ENCODE measurements at regions not wholly inside any gene's neighbourhood (a gene's known extent, or its start where the extent isn't known, plus 50 kb on each side); places are given as distances from the start of the nearest gene placed in this dataset.

GRCh38 chr14:58782011-58782410 is 144.2 kb downstream of the DACT1 start:
- no peaks in the 10 kb centered on the region for H3K9me2 ChIP-seq (ENCODE audit: insufficient read depth)
- ATAC-seq = no peak
- H3K27me3 ChIP-seq (ENCODE audit: insufficient read depth, low read length) = no peaks in the 10 kb centered on the region
- intact Hi-C loops (cut with micrococcal nuclease) = no loop called here
- no peaks in the 10 kb centered on the region for H3K36me3 ChIP-seq (ENCODE audit: control insufficient read depth in 1 of 2, insufficient read depth in 2 of 2, low read length in 2 of 2)
- H2AFZ ChIP-seq (ENCODE audit: low read depth, low read length, poor library complexity, severe bottlenecking) = no peak overlapping the region
- TF ChIP-seq ZFX (IDR thresholded peaks at IDR 0.05) = no peak
- no peak for TF ChIP-seq SIN3A (IDR thresholded peaks at IDR 0.05; ENCODE audit: low read depth)
- POLR2A ChIA-PET = no interaction called here
- H3K9me3 ChIP-seq (ENCODE audit: control insufficient read depth in 1 of 2, insufficient read depth in 1 of 2, low read depth in 1 of 2, low read length in 2 of 2) = no peaks in the 10 kb centered on the region
- no peaks in the 10 kb centered on the region for H4K20me1 ChIP-seq (ENCODE audit: insufficient read depth)
- H3K79me2 ChIP-seq (ENCODE audit: insufficient read depth, low read length) = no peaks in the 10 kb centered on the region
- DNase-seq (ENCODE audit: low read depth, low spot score) = no peak
- no peak overlapping the region for H3K27ac ChIP-seq (ENCODE audit: low read depth, low read length)
- RAD21 ChIA-PET (ENCODE audit: low non-redundant PET in 1 of 2, low total read pairs in 2 of 2, uncharacterized antibody in 2 of 2, unreplicated experiment in 2 of 2) = no interaction called here
- CTCF ChIA-PET = no interaction called here
- BruUV-seq (replicated peaks) = no TSS peak
- no peak overlapping the region for H3K4me2 ChIP-seq (ENCODE audit: low read length)
- H3K4me1 ChIP-seq (ENCODE audit: control insufficient read depth in 1 of 2, insufficient read depth in 2 of 2, low read length in 2 of 2) = no peaks in the 10 kb centered on the region
- no peak overlapping the region for H3K9ac ChIP-seq (ENCODE audit: low read length)
- H3K4me3 ChIP-seq (replicated peaks in 1 of 2; ENCODE audit: low read depth in 1 of 2, low read length in 2 of 2) = no peak overlapping the region

- POLR2A ChIA-PET = no interaction called here
- CTCF ChIA-PET = no interaction called here
- H3K4me3 ChIP-seq (replicated peaks in 1 of 2; ENCODE audit: low read depth in 1 of 2, low read length in 2 of 2) = no peak overlapping the region
These were observed 146.2 kb downstream of the DACT1 start for GRCh38 chr14:58783792-58784511.

More at GRCh38 chr14:58783792-58784511, 146.2 kb downstream of the DACT1 start:
- Histone ChIP-seq H3K27ac (ENCODE audit: low read depth, low read length) (no peak overlapping the region), H2AFZ (ENCODE audit: low read depth, low read length, poor library complexity, severe bottlenecking) (no peak overlapping the region), H3K36me3 (ENCODE audit: control insufficient read depth in 1 of 2, insufficient read depth in 2 of 2, low read length in 2 of 2) (no peaks in the 10 kb centered on the region), H3K9ac (ENCODE audit: low read length) (no peak overlapping the region), H3K27me3 (ENCODE audit: insufficient read depth, low read length) (no peaks in the 10 kb centered on the region), H3K9me2 (ENCODE audit: insufficient read depth) (no peaks in the 10 kb centered on the region), H3K4me1 (ENCODE audit: control insufficient read depth in 1 of 2, insufficient read depth in 2 of 2, low read length in 2 of 2) (no peaks in the 10 kb centered on the region), H3K79me2 (ENCODE audit: insufficient read depth, low read length) (no peaks in the 10 kb centered on the region), H3K4me2 (ENCODE audit: low read length) (no peak overlapping the region), H3K9me3 (ENCODE audit: control insufficient read depth in 1 of 2, insufficient read depth in 1 of 2, low read depth in 1 of 2, low read length in 2 of 2) (no peaks in the 10 kb centered on the region), H4K20me1 (ENCODE audit: insufficient read depth) (no peaks in the 10 kb centered on the region)
- TF ChIP-seq MAX (IDR thresholded peaks at IDR 0.05) = no peak
- no peak for TF ChIP-seq SIN3A (IDR thresholded peaks at IDR 0.05; ENCODE audit: low read depth)
- ATAC-seq = no peak
- intact Hi-C loops (cut with micrococcal nuclease) = no loop called here
- RAD21 ChIA-PET (ENCODE audit: low non-redundant PET in 1 of 2, low total read pairs in 2 of 2, uncharacterized antibody in 2 of 2, unreplicated experiment in 2 of 2) = no interaction called here
- BruUV-seq (replicated peaks) = no TSS peak
- DNase-seq (ENCODE audit: low read depth, low spot score) = no peak
